ENCODE measurements at regions not wholly inside any gene's neighbourhood (a gene's known extent, or its start where the extent isn't known, plus 50 kb on each side); places are given as distances from the start of the nearest gene placed in this dataset.

GRCh38 chr5:5089895-5090649 lies 50.1 kb upstream of the ADAMTS16 start:
- TF ChIP-seq CTCF (conservative IDR thresholded peaks at IDR 0.05; ENCODE audit: low read length), result no peak
- TF ChIP-seq EZH2phosphoT487 (IDR thresholded peaks at IDR 0.05; ENCODE audit: borderline replicate concordance, low read depth, low read length), result no peak

All from OCI-LY7 (cell line).